CD4-positive, alpha-beta T cell treated with Interleukin-6 at 100 ng/mL for 8 hours (primary cell): ENCODE measurements at regions not wholly inside any gene's neighbourhood (a gene's known extent, or its start where the extent isn't known, plus 50 kb on each side); places are given as distances from the start of the nearest gene placed in this dataset.

ENCODE experiments used
- DNase-seq: peaks from one replicate; pipeline ENCODE4 v3.0.0-alpha.2; 2020; ENCODE audit warnings: mixed read lengths, low spot score

DNA sequence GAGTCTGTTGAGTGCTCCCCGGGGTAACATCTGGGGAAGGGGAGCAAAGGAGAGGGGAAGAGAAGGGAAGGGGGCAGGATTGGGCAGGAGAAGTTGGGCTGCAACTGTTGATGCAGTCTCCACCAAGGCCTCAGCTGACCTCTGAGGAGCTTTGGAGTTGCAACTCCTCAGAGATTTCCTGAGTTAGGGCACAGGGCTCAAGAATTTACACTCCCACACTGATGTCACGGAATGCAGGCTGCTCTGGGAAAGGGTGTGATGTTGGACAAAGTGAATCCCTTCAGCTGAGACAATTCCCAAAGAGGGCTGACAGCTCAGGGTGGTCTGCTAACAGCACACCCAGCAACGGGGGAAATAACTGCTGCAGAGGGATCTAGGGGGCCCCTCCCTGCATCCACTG lies 295.6 kb downstream of the PCNX1 start:
- no peak for DNase-seq

DNA sequence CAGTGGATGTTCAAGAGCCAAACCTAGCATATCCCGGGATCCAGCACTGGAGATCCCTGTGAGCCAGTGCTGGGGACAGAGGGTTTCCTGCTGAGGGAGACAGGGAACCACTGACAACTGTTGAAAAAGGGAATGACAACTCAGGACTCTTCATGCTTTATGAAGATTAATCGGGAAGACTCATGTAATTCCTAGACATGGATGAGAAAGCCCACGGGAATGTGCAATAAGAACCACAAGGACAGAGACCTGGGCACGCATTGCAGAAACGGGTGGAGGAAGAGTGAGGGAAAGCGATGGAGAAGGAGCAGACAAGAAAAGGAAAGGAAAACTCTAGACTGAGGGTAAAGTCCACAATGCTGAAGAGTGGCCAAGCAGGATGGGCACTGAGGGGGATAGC lies 296.0 kb downstream of the PCNX1 start:
- no peak for DNase-seq

DNA sequence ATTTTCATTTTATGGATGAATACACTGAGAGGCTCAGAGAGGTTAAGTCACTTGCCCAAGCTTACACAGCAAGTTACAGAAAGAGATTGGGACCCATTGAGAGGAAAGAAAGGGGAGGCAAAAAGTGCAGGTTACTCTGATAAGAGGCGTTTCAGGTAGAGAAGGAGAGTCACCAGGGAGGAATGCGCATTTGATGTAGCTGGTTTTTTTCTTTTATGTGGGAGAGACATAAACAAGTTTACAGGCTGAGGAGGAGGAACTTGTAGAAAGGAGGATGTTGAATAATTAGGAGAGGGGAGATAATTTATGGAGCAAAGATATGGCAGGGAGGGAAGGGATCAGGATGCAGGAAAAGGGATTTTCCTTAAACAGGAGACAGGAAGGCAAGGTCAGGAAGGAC lies 297.0 kb downstream of the PCNX1 start:
- no peak for DNase-seq

DNA sequence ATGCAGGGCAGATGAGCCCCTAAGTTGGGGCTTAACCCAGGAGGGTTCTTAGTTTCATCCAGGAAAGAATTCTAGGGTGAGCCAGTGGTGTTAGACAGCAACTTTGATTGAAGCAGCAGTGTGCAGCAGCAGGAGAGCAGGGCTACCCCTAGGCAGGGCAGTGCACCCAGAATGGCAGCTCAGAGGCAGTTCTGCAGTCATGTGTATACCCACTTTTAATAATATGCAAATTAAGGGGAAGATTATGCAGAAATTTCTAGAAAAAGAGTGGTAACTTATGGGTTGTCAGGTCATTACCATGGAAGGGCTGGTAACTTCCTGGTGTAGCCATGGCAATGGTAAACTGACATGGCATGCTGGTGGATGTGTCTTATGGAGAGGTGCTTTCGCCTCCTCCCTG lies 297.5 kb downstream of the PCNX1 start:
- DNase-seq = no peak

DNA sequence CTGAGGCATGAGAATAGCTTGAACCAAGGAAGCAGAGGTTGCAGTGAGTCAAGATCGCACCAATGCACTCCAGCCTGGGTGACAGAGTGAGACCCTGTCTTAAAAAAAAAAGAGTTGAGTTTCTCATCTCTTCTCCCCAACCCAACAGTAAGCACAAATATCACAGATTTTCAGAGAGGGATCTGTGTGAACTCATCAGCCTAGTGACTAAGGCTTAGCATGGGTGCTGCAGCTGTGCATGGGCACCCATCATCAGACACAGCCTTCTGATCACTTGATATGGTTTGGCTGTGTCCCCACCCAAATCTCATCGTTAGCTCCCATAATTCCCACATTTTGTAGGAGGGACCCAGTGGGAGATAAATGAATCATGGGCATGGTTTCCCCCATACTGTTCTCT lies 298.9 kb downstream of the PCNX1 start:
- DNase-seq = no peak

DNA sequence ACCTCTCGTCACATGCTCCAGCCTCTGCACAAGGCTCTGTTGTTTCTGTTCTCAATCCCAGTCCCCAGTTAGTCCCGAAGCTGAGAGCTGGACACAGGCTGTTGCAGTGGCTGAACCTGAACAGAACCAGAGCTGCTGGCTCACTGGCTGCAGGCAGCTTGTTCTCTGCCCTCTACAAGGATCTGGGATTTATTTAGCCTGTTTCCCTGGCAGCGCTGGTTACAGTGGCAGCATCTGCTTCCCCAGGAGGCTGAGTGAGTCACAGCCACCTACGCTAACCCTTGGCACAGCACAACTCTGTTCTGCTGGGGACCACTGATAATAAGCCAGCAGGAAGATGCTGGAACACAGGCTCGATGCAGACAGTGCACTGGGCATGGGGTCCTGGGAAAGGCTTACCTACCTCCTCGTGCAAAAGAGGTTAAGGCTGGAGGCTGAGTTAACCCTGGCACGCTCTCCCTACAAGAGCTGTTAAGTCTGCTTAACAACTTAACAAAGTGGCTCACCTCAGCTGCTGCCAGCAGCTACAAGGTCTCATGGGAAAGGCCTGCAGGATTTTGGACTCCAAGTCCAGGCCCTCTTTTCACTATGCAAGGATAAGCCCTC lies 299.6 kb downstream of the PCNX1 start:
- no peak for DNase-seq

DNA sequence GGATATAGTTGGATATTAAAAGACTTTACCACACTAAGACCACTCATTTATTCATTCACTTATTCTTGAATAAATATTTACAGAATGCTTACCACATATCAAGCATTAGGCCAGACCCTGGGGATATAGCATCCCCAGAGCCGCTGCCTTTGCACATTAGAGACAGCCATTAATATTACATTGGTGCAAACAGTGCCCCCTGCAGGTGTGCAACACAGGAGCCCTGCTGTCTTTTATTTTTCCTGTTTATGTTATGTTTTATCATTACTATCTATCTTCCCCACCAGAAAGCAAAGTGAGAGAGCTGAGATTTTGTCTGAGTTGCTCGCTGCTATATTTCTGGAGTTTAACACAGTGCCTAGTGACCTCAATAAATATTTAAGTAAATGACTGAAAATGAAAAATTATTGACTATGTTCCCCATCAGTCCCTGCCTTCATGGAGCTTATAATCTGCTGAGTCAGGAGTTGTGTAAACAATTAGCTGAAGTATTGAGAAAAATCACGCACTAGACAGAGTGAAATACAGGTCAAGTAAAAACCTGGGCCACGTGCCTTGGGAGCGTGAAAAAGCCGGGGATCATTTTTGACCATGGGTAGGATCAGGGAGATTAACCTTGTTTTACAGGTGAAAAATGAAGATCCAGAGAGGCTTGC lies 301.6 kb downstream of the PCNX1 start:
- no peak for DNase-seq

DNA sequence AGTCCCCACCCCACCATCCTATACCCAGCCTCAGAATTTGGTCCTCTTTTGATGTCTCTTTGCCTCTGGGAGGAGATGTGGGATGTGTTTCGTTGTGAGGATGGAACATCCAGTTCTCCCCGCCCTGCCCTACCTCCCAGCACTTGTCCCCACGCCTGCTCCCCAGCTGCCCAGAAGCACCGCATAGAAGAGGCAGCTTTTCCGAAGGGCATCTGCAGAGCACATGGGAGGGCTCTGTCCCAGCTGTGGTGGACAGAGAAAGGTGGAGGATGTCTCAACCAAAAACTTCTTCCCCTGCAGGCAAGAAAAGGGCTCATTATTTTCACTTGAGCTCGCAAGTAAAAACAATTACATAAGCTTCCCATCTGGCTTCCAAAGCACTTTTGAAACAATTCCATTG lies 302.6 kb downstream of the PCNX1 start:
- no peak for DNase-seq

DNA sequence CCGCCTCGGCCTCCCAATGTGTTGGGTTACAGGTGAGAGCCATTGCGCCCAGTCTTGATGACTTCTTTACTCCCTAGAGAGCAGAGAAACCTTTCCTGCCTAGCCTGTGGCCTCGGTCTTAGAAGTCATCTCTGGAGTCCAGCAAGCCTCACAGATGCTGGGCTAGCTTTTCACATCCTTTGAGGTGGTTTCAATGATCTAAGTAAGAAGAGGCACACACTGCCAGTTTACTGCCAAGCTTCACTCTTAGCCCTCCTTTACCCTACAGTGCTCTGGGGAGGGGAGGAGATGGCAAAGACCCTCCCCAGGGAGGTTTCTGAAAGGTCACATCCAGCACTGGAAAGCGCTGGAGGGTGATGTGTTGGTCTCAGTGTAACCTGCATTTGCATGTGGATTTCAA lies 304.8 kb downstream of the PCNX1 start:
- no peak for DNase-seq

DNA sequence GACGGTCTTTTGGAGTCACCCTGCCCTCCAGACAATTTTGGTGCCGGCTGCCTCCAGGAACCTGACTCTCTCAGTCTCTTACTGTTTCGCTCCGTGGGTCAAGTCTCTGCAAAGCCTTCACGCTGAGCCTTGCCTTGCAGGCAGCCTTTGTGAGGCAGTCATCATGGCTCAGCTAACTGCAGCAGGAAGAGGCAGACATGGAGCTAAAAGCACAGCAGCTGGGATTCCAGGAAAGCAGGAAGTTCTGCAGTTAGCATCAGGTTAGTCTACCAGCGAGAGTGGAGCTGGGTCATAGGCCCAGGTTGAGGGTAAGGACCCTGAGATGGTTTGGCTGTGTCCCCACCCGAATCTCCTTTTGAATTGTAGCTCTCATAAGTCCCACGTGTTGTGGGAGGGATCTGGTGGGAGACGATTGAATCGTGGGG lies 305.4 kb downstream of the PCNX1 start:
- DNase-seq = no peak

DNA sequence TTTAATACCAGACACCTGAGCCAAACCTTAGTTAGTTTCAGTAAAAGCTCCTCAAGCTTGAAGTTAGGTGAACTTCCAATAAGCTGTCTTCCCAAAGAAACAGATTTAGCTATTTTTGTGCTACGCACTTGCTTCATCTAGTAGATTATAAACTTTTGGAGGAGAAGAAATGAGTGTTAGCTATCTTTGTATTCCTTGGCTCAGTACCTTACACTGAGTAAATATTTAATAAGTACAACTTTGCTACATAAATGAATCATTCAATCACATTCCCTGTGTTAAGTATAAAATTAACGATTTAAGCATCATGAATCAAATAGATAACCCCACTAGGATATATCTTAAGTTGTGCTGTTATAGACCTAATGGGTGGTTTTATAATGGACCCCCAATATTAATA lies 307.0 kb downstream of the PCNX1 start:
- no peak for DNase-seq

DNA sequence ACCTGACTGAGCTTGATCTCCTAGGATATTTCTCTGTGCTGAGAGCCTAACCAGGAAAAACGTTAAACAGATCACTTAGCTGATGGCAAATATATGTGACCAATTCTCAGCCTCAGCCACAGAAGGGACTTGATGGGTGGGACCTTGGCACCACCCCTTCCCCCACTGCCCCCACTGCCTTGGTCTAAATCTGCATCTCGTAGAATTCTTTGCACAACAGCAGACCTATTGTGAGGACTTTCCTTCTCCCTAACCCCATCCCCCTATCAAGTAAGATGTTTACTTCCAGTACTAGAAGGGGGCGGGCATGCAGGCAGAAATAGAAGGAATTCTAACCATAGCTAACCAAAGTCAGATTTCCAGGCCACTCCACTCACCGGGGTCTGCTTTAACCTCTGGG lies 313.2 kb downstream of the PCNX1 start:
- no peak for DNase-seq

DNA sequence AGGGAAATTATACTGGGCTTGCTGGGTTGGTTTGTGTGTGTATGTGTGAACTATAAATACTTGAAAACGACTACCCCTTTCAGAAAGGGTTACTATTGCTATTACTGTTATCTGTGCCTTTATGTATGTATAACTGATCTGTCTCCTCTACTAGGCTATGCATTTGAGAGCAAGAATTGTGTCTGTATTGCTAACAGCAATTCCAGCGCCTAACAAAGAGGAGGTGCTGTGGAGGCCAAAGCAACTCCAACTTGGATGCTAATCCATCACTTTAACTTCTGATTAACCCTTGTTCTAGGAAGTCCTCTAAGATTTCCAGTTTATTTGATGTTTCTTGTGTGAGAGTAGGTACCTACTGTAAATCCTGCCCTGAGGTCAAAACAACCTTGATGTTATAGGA lies 313.9 kb downstream of the PCNX1 start:
- no peak for DNase-seq

DNA sequence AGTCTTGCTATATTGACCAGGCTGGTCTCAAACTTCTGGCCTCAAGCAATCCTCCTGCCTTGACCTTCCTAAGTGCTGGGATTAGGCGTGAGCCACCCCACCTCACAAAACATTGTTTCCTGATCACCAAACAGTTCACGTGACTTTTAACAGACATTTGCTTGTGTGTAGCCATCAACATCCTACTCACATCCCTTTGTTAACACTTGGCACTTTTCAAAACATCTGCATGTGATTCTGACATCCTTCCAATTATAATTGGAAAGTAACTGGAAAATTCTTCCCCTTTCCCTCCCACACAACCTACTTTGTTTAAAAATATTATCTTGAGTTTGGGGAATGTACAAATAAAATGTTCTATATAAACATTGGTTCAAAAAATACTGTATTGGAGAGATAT lies 317.9 kb downstream of the PCNX1 start:
- DNase-seq = no peak

DNA sequence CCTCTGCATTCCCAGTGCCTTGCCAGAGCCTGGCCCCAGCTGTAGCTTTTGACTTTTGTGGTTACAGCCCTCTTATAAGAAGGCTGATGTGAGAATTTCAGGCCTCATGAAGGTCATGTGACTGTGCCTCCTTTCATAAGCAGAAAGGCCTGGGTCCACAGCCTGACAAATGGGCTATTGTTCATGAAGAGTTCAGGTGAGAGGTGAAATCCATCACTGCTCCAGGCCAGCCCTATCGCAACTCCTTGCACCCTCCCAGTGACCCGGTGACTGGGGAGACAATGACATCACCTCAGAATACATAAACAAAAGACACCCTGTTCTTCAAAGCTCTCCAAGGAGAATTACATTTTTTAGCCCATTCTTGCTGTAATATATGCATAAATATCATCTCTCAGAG lies 321.5 kb downstream of the PCNX1 start:
- DNase-seq = no peak

DNA sequence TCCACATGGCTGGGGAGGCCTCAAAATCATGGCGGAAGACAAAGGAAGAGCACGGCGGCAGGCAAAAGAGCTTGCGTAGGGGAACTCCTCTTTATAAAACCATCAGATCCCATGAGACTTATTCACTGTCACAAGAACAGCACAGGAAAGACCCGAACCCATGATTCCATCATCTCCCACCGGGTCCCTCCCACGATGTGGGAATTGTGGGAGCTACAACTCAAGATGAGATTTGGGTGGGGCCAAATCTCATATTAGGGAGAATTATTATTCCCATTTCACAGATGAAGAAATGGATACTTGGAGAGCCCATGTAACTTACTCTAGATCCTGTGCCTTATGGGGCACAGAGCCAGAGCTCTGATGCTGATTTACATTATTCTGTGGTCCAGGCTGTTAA lies 322.6 kb downstream of the PCNX1 start:
- DNase-seq = no peak

DNA sequence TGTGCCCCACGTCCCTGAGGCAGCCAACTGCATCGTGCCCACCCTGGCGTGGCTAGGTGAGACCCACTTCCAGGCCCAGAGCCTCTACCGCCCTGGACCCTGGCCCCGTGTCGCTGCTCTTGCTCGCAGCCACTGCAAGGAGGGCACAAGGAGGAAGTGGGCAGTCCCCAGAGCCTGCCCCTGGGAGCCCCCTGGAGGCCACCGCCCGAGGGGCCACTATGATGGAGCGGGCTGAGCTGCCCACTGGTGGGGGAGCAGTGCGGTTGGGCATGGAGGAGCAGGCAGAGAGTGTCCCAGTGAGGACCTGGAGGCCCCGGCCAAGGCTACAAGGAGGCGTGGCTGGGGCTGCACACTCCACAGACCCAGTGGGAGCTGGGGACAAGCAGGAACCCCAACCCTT lies 323.6 kb downstream of the PCNX1 start:
- no peak for DNase-seq

DNA sequence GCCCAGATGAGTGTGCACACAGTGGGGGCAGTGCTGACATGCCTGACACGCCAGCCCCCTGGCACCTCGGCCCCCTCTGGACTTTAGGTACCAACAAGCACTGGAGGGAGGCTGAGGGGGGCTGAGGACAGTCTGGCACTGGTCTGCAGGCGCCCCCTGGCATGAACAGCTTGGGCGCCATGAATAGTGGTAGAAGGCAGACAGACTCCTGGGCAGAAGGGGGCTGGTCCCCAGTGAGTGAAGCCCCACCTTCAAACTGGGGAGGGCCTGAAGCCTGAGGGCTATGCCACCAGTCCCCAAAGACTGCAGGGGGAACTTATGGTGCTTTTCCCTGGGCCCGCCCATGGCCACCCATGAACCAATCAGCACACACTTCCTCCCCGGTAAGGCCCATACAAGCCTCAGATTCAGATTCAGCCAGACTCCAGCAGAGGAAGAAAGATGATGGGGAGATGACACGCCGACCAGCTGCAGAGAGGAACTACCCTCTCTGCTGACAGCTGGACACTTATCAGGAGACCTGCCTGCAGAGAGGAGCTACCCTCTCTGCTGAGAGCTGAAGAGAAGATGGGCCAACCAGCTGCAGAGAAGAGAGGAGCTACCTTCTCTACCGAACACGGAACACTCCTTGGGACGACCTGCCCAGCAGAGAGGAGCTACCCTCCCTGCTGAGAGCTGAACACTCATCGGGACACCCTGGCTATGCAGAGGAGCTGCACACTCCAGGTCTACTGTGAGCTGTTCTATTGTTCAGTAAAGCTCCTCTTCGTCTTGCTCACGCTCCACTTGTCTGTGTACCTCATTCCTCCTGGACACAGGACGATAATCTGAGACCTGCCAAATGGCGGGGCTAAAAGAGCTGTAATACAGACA lies 324.5 kb downstream of the PCNX1 start:
- no peak for DNase-seq

DNA sequence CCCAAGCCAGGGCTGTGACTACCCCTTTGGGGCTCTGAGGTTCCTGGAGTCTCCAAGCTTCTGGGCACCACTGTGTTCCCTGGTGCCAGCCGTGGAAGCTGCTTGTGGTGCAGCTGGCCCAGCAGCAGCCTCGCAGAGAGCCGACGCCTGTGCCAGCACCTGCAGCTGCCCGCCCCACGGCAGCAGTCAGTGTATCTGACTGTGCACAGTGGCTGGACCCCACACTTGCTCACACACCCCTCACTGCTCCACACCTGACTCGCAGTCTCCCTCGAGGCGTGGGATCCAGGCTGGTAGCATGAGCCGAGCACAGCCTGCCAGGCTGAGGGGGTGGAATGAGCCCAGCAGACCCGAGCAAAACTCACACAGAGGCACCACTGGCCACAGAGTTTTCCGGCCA lies 325.2 kb downstream of the PCNX1 start:
- DNase-seq = no peak

DNA sequence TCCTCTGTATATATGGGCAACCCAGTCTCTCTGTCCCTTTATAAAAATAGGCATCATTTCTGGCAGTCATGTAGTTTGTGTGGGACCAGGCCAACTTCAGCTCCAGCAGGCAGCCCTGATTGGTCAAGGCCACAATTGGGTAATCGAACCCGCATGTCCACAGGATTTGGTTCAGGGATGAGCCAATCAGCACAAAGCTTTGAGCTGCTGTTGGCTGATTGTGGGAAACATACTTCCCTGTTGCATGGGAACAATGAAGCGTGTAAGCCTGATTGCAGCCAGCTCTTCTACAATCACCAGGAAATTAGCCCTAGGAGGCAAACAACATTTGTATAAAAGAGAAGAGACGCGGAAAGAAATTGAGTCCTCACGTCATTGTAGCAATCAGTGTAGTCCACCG lies 328.6 kb downstream of the PCNX1 start:
- no peak for DNase-seq

DNA sequence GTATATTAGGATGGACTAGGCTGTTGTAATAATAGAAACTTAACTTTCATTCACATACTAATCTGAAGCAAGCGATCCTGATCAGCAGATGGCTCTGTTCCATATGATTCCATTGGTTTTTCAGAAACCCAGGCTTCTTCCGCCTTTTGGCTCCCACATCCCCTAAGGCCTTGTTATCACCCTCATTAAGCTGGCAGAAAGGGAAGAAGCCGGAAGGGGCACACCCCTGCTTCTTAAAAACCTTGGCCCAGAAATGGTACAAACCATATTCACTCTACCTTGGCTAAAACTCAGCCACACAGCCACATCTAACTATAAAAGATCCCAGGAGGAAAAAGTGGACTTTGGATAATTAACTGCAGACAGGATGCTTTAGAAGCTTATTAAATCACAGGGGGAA lies 329.2 kb downstream of the PCNX1 start:
- no peak for DNase-seq

DNA sequence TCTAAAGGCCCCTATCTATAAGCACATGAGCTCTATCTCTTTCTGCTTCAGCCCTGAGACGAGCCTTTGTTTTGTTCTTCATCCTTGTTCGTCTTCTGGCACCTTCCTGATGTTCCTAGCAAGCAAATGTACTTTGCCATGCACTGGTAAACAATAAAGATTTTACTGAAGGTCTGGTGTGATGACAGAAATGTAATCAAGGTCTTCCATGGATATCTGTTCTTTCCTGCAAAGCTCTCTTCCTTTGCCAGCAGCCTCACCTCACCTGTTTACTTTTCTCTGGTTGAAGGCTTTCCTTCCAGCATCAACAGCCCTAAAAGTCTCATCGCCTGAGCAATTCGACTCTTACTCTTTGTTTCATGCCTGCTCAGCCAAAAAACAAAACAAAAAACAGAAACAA lies 330.3 kb downstream of the PCNX1 start:
- DNase-seq = no peak

DNA sequence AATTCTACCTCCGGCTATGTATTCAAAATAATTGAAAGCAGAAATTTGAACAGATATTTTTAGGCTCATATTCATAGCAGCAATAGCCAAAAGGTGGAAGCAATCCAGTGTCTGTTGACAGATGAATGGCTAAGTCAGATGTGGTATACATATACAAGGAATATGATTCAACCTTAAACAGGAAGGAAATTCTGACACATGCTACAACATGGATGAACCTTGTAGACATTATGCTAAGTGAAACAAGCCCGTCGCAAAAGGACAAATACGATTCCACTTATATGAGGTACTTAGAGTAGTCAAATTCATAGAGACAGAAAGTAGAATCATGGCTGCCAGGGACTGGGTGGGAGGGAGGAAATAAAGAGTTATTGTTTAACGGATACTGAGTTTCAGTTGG lies 331.6 kb downstream of the PCNX1 start:
- no peak for DNase-seq
